ENCODE measurements at regions not wholly inside any gene's neighbourhood (a gene's known extent, or its start where the extent isn't known, plus 50 kb on each side); places are given as distances from the start of the nearest gene placed in this dataset.
A peak's percentile ranks its signal among the peaks of the same experiment; 100 is the strongest.

GRCh38 chr2:6219906-6220305, 527.7 kb downstream of the SOX11 start:
- Histone ChIP-seq H3K4me3 (no peak overlapping the region), H3K4me2 (no peak overlapping the region), H3K36me3 (no peaks in the 10 kb centered on the region), H3K27me3 (no peaks in the 10 kb centered on the region), H4K20me1 (no peaks in the 10 kb centered on the region), H3K9me3 (no peaks in the 10 kb centered on the region), H3K27ac (no peak overlapping the region), H3K4me1 (peaks cover 12% of the 10 kb centered on the region), H3K9ac (no peak overlapping the region)
- no peak for TF ChIP-seq Cebpa-rat (IDR thresholded peaks at IDR 0.05)

DNA sequence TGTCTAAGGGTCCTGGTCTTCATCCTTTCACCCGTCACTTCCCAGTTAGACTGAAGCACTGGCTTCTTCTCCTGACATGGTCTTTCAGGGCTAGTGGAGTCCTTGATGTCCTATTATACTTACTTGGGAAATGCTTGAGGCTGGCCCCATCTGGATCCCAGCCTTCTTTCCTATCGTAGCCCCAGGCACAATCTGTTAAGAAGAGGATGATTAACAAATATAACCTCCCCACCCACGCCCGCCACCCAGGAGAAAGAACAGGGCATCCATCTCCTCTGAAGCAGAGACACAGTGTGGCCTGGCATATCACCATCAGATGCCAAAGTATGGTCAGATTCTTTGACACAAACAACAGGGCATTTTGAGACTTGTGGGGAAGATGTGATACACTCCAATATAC, 530.1 kb downstream of the SOX11 start:
- Histone ChIP-seq H3K36me3 (no peaks in the 10 kb centered on the region), H3K4me2 (no peak overlapping the region), H3K4me1 (peaks cover 14% of the 10 kb centered on the region), H3K27me3 (no peaks in the 10 kb centered on the region), H3K9me3 (no peaks in the 10 kb centered on the region), H3K9ac (no peak overlapping the region), H4K20me1 (no peaks in the 10 kb centered on the region), H3K4me3 (no peak overlapping the region), H3K27ac (no peak overlapping the region)
- TF ChIP-seq Cebpa-rat (IDR thresholded peaks at IDR 0.05): no peak

- TF ChIP-seq Cebpa-rat (IDR thresholded peaks at IDR 0.05): no peak
- Histone ChIP-seq H3K4me3 (no peak overlapping the region), H3K4me1 (peaks cover 14% of the 10 kb centered on the region), H3K27ac (no peak overlapping the region), H3K4me2 (peak overlapping the region; percentile 55), H4K20me1 (no peaks in the 10 kb centered on the region), H3K9me3 (no peaks in the 10 kb centered on the region), H3K36me3 (no peaks in the 10 kb centered on the region), H3K27me3 (no peaks in the 10 kb centered on the region), H3K9ac (no peak overlapping the region)
Observed at GRCh38 chr2:6224267-6224666, 532.1 kb downstream of the SOX11 start.

DNA sequence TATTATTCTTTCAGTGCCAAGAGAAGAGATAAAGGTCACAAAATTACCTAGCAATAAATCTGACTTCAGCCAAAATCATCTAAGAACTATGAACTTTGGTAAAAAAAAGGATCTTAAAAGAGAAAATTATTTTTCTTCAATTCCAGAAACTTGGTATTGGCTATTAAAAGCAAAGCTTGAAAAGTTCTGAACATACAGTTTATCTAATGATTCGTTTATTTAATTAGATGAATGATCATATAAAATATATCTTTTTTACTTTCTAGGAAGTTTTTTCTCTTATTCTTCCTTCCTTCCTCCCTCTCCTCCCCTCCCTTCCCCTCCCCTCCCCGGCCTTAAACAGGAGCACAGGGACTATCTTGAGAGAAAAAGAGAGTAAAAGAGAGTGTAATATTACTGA, 536.1 kb downstream of the SOX11 start:
- Histone ChIP-seq H4K20me1 (no peaks in the 10 kb centered on the region), H3K9me3 (peaks cover 15% of the 10 kb centered on the region; the same call in 1 of the 2 replicates), H3K27ac (no peak overlapping the region), H3K4me1 (peaks cover 14% of the 10 kb centered on the region), H3K4me3 (no peak overlapping the region), H3K4me2 (no peak overlapping the region), H3K36me3 (no peaks in the 10 kb centered on the region), H3K27me3 (no peaks in the 10 kb centered on the region), H3K9ac (no peak overlapping the region)
- TF ChIP-seq Cebpa-rat (IDR thresholded peaks at IDR 0.05): no peak

- H3K4me3 ChIP-seq: no peak overlapping the region
- H3K4me2 ChIP-seq: no peak overlapping the region
- H4K20me1 ChIP-seq: no peaks in the 10 kb centered on the region
- no peak for TF ChIP-seq Cebpa-rat (IDR thresholded peaks at IDR 0.05)
- no peak overlapping the region for H3K9ac ChIP-seq
- no peaks in the 10 kb centered on the region for H3K27me3 ChIP-seq
- no peak overlapping the region for H3K27ac ChIP-seq
- no peaks in the 10 kb centered on the region for H3K36me3 ChIP-seq
- H3K9me3 ChIP-seq: peaks cover 23% of the 10 kb centered on the region; the same call in 1 of the 2 replicates
- H3K4me1 ChIP-seq: no peaks in the 10 kb centered on the region
Observed at GRCh38 chr2:6231166-6231565, 539.0 kb downstream of the SOX11 start.

GRCh38 chr2:6233993-6234392, 541.8 kb downstream of the SOX11 start:
- Histone ChIP-seq H3K9ac (no peak overlapping the region), H4K20me1 (no peaks in the 10 kb centered on the region), H3K4me1 (no peaks in the 10 kb centered on the region), H3K4me2 (no peak overlapping the region), H3K9me3 (peaks cover 36% of the 10 kb centered on the region), H3K36me3 (no peaks in the 10 kb centered on the region), H3K27ac (no peak overlapping the region), H3K27me3 (no peaks in the 10 kb centered on the region), H3K4me3 (no peak overlapping the region)
- TF ChIP-seq Cebpa-rat (IDR thresholded peaks at IDR 0.05): no peak

- Histone ChIP-seq H3K4me2 (no peak overlapping the region), H3K27me3 (no peaks in the 10 kb centered on the region), H3K27ac (no peak overlapping the region), H3K4me3 (no peak overlapping the region), H3K36me3 (no peaks in the 10 kb centered on the region), H3K4me1 (no peaks in the 10 kb centered on the region), H3K9me3 (peaks cover 40% of the 10 kb centered on the region), H3K9ac (no peak overlapping the region), H4K20me1 (no peaks in the 10 kb centered on the region)
- TF ChIP-seq Cebpa-rat (IDR thresholded peaks at IDR 0.05): no peak
Observed at GRCh38 chr2:6234702-6235101, 542.5 kb downstream of the SOX11 start.

GRCh38 chr2:6236317-6236716, 544.1 kb downstream of the SOX11 start:
- Histone ChIP-seq H3K9ac (no peak overlapping the region), H3K27me3 (no peaks in the 10 kb centered on the region), H3K4me2 (no peak overlapping the region), H3K4me1 (peaks cover 4% of the 10 kb centered on the region; the same call in 1 of the 2 replicates), H3K27ac (no peak overlapping the region), H3K9me3 (peaks cover 27% of the 10 kb centered on the region), H3K36me3 (no peaks in the 10 kb centered on the region), H4K20me1 (no peaks in the 10 kb centered on the region), H3K4me3 (no peak overlapping the region)
- no peak for TF ChIP-seq Cebpa-rat (IDR thresholded peaks at IDR 0.05)

- no peak overlapping the region for H3K9ac ChIP-seq
- peaks cover 27% of the 10 kb centered on the region for H3K9me3 ChIP-seq
- H3K27me3 ChIP-seq: no peaks in the 10 kb centered on the region
- H4K20me1 ChIP-seq: no peaks in the 10 kb centered on the region
- H3K4me2 ChIP-seq: no peak overlapping the region
- no peak for TF ChIP-seq Cebpa-rat (IDR thresholded peaks at IDR 0.05)
- H3K4me3 ChIP-seq: no peak overlapping the region
- H3K36me3 ChIP-seq: no peaks in the 10 kb centered on the region
- peaks cover 4% of the 10 kb centered on the region; the same call in 1 of the 2 replicates for H3K4me1 ChIP-seq
- H3K27ac ChIP-seq: no peak overlapping the region
Observed at GRCh38 chr2:6237039-6237660, 545.0 kb downstream of the SOX11 start.

DNA sequence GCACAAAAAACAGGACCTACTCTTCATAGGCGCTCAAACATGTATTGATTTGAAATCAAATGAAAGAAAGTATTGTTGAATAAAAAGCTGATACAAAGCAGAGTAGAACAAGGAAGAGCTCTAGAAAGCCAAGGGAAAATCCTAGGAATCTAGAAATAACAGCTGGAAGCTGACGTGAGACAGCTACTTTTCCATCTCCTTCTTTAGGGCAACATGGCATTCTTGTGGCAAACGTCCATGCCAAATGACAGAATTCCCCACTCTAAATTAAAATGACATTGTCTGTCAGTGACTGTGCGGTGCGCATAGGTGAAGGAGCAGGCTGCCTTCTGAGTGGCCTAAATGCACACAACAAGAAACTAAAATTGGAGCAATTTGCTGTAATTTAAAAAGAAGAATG, 557.4 kb downstream of the SOX11 start:
- Histone ChIP-seq H3K4me1 (peaks cover 28% of the 10 kb centered on the region), H3K27me3 (no peaks in the 10 kb centered on the region)

DNA sequence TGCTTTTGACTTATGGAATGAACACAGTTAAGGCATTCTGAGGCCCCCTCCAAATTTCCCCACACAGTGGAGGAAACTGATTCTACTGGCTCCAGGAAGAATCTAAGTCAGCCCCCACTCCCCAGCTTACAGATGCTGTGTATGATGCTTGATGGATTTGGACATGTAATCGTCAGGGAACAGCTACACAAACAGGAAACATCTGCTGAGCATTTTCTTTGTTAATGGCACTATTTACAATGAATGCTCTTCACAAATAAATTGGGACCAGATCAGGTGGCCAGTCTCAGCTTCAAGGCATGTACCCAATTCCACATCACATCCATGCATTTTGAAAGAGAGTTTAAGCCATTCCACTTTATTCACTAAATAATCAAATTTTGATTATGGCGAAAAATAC, 562.3 kb downstream of the SOX11 start:
- no peaks in the 10 kb centered on the region for H3K27me3 ChIP-seq
- H3K4me2 ChIP-seq: peak overlapping the region; percentile 59
- peak overlapping the region; percentile 75 for H3K27ac ChIP-seq
- no peaks in the 10 kb centered on the region for H3K9me3 ChIP-seq
- no peak overlapping the region for H3K4me3 ChIP-seq
- TF ChIP-seq Cebpa-rat (IDR thresholded peaks at IDR 0.05): no peak
- H3K36me3 ChIP-seq: no peaks in the 10 kb centered on the region
- H4K20me1 ChIP-seq: no peaks in the 10 kb centered on the region
- no peak overlapping the region; the same call in 1 of the 2 replicates for H3K9ac ChIP-seq
- peaks cover 39% of the 10 kb centered on the region for H3K4me1 ChIP-seq

More for the DNA sequence above, 557.4 kb downstream of the SOX11 start:
- Histone ChIP-seq H3K4me3 (no peak overlapping the region), H3K4me2 (no peak overlapping the region), H3K9ac (no peak overlapping the region), H4K20me1 (no peaks in the 10 kb centered on the region), H3K9me3 (no peaks in the 10 kb centered on the region), H3K27ac (no peak overlapping the region), H3K36me3 (no peaks in the 10 kb centered on the region)
- TF ChIP-seq Cebpa-rat (IDR thresholded peaks at IDR 0.05): no peak

All from BLaER1 (cell line).